HG03460 (cell line): ENCODE measurements at regions not wholly inside any gene's neighbourhood (a gene's known extent, or its start where the extent isn't known, plus 50 kb on each side); places are given as distances from the start of the nearest gene placed in this dataset.

Experiments
- ATAC-seq: cut with Tn5 transposase; IDR thresholded peaks from one replicate; pipeline ENCODE4 v1.9.1; 2021; ENCODE audit not compliant: unreplicated experiment

DNA sequence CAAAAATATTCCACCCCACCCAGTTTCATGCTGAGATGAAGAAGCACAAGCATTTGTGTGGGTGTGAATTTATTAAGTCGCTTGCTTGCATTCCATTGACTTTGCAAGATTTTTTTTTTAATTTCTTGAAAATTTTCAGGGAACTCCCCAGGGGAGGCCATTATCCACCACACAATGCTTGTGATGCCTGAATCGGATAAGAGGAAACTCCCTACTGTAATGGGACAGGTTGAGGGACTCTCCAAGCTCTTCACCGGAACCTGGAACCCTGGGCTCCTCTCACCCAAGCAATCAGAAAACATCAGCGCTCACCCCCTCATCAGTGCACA lies 153.6 kb upstream of the ZMIZ1 start:
- ATAC-seq, result no peak

DNA sequence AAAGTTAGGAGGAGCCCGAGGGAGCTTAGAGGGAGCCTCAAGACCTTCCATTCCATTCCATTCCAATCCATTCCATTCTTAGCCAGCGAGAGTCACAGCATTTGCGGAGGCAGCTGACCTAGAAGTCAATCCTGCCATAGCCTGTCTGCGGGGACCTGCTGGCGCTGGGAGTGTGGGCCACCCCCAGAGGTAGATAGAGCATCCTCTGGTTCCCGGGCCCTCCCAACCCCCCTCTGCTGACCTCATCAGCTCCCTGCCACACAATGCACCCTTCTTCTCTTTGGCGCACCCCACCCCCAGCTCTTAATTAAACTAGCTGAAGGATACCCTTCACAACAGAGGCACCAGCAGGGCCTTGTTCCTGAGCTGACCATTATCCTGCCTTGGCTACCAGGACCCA lies 152.5 kb upstream of the ZMIZ1 start:
- no peak for ATAC-seq

DNA sequence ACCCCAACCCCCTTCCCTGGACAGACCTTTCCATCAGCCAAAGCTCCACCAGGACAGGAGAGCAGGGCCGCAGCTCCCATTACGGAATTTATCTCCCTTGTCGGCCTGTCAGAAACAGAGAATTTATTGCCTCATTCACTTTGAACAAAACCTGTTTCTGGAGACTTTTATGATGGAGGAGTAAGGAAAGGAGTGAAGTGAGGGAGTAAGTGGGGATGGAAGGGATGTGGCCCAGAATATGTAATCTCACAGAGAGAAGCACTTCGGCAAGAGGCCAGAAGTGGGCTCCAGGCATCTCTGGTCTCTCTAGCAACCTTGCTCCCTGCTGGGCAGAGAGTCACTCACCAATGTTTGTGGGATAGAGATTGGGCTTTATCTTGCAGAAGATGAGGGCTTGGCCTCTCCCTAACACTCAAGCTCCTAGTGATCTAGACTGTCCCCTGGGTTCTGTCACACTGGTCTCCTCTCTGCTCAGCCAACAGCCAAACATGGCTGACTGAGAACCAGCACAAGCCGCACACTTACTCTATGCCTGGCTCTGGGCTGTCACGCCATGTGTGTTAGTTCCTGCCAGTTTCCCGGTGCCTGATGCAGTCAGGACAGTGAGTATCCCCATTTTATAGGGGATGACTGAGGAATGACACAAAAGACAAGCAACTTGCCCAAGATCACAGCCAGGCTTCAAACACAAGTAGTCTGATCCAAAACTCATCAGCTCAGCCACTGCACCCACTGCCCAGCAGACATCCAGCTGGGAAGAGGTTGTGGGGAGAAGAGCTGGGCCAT lies 149.4 kb upstream of the ZMIZ1 start:
- ATAC-seq, result no peak

DNA sequence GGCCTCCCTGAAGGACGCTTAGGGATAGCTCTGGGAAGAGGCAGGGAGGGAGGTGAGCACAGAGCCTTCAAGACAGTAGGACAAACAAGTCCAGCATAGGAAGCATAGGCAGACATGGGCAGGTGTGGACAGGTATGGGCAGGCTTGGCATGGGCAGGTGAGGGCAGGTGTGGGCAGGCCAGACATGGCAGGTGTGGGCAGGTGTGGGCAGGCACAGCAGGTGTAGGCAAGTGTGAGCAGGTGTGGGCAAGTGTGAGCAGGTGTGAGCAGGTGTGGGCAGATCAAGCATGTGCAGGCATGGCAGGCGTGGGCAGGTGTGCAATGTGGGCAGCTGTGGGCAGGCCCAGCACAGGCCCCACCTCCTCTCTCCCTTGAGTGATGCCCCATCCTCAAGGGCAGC lies 148.8 kb upstream of the ZMIZ1 start:
- no peak for ATAC-seq

DNA sequence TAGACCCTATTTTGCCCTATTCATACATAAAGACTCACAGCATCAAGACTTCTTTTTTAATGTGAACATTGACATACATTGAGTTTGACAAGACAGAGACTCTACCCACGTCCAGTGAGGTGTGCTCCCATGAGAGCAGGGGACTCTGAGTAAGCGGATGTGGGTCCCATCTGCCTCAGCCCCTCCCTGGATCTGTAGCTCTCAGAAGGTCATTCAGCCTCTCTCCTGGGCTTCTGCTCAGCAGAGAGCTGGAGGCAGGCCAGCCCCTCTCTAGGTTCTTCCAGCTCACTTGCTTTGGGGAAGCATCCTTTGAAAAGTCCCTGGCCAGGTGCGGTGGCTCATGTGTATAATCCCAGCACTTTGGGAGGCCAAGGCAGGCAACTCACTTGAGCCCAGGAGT lies 146.9 kb upstream of the ZMIZ1 start:
- ATAC-seq, result no peak

DNA sequence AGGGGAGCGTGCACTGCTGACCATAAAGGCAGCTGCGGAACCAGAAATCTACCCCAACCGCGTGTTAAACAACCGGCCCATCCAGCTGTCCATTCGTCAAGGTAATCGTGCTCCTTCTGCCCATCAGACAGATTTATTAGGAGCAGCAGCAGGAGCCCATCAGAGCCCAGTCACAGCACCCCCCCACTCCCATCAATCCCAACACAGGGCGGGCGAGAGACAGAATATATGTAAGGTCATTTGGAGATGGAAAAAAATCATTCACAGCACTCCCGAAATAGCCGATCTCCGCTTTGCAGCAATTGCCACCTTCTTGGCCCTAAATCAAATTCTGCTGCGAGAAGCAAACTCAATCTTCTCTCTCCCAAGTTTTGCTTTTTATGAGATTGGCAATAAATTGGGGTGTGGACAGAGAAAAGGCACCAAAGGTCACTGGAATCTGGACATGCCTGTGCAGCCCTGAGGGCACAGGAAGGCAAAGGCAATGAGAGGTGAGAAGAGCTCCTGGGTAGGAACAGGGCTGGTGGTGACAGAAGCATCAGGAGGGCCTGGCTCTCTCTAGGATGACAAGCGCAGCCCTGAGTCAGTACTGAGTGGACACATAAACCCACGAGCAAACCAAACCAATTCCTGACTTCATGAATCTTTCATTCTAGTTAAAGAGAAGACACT lies 145.0 kb upstream of the ZMIZ1 start:
- ATAC-seq, result no peak

DNA sequence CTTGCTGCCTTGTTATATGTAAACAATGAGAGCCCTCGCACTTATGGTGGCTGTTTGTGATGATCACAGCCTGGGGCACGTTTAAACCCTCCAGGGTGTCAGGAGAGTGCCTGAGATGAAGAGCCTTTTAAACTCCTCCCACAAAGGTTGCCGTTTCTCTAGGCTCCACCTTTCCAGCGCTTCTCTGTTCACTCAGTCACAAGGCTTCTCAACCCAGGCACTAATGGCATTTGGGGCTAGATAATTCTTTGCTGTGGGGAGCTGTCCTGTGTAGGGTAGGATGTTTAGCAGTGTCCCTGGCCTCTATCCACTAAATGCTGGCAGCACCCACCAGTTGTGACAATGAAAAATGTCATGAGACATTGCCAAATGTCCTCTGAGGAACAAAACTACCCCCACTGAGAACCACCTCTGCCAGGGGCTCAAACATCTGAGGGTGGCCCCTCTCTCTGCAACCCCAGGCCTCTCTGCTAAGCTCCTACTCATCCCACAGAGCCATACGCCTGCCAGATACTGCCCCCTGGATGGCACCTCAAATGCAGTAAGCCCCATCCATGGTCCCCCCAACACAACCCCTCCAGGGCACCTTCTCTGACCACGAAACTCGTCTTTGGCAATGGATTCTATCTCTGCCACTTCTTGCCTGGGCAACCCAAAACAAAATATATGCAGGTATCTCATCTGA lies 144.3 kb upstream of the ZMIZ1 start:
- no peak for ATAC-seq

DNA sequence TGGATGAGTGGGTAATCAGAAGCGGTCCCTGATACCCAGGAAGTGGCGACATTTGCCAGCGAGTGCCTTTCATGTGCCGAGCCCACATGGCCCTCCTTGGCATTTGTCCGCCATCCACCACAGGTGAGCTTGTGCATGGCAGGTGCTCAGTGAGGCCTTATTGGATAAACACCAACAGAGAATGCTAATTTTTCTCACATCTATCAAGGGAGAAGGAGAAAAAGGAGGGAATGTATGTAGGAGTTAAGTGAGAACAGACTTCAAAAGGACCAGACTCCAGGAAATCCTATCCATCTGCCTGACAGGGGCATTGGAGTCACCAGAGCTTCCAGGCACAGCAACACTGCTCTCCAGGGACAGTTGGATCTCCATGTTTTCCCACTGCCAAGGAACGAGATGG lies 143.5 kb upstream of the ZMIZ1 start:
- no peak for ATAC-seq

DNA sequence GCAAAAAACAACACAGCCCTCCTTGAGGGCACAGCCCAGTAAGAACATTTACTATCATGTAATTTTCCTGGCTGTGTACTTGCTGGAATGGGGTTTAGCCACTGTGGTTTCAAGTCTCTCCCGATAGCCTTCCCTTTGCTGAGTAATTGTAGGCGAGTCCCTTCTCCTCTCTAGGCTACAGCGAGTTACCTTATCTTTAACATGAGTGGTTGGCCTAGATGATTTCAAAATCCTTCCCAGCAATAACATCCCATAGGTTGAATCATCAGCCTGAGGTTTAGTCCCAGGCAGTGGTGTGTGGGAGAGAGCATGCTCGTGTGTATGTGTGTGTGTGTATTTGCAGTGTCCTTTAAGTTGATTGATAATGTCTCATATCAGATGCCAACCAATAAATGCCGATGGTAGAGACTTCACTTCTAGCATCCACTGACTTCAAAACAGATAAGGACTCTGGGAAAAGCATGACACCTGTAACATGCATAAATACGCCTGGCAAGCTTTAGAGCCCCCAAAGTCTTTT lies 142.9 kb upstream of the ZMIZ1 start:
- no peak for ATAC-seq

DNA sequence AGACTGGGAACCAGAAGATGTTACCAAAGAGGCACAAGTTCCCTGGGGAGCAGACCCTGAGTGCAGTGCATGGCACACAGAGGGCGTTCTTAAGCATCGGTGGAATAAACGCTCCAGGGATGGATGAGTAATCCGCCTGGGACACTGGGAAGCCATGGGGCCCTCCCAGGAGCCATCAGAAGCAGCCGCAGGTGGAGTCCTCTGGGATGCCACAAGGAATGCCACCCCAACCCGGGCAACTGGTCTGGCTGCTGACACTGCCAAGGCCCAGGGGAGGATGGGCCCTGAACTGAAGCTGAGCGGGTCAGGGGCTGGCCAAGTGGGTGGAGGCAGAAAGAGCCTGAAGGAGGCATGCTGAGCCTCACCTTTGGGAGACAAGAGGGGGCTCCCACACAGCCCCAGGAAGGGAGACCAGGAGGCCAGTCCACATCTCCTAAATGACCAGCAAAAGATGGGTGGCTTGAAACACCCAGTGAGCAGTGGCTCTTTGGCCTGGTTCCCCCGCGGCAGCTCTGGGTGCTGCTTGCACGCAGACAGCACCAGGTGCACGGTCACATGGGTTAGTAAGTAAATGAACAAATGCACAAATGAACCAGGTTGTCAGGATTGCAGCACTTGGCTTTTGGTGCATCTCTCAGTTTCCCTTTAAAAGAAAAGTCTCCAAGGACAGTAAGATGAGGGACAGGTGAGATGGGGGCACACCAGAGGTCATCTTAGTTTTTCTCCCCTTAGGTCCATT lies 141.3 kb upstream of the ZMIZ1 start:
- ATAC-seq, result no peak

DNA sequence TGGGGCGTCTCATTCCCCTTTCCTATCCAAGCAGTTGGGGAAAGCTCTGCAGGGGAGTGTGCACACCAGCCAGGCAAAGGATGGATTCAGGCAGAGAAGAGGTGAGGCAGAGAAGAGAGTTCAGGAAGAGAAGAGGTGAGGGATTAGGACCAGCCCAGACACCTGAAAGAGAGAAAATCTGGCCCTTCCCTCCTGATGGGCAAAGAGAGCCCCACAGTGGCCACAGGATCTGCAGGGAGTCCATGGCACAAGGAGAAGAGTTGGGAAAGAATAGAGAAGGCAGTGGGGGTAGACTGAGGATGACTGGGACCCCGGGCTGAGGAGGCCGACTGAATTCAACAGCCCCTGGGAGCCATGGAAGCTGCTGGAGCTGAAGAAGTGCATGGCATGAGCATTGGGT lies 140.4 kb upstream of the ZMIZ1 start:
- no peak for ATAC-seq

DNA sequence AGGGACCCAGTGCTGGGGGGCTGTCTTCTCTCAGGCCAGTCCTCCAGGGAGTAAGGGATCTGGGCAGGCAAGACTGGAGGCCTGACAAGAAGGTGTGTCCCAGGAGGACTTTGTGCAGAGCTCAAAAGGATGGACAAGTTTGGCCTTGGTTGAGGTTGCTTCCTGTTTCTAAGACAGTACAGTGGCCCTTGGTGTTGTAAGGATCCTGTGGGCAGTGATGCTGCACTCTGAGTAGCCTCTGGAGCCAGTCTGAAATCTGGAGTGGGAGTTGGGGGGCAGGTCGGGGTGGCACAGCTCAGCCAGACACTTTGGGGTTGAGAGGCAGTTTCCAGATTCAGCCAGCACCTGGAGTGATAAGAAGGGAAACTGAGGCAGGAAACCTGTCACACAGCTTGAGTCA lies 139.2 kb upstream of the ZMIZ1 start:
- ATAC-seq, result no peak

DNA sequence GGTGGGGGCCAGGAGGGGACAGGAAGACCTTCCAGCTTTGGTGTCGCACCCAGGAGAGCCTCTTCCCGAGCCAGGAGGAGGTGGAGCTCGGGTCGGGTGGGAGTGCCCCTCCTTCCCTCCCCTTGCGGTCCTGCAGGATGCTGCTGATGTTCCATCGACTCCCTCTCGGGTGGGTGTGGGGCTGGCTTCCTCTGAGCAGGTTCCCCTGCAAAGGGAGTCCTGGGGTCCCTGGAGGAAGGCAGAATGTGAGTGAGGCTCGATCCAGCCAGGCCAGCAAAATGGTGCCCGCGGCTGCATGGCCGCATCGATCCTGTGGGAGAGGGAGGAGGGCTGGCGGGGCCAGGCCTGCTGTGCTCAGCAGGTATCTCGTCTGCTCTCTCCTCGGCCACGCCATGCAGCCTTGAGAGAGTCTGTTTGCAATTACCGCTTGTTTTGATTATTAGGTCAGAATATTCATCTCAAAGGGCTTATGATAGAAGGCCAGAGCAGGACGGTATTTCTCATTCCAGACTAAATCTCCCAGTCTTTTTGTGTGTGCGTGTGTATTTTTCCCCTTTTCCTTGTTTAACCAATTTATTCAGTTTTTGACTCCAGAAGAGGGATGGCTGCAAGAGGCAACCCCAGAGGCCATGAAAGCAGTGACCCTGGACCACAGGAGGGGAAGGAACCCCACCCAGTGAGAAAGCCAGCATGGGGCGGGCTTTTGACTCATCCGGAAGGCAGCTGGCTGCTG lies 137.3 kb upstream of the ZMIZ1 start:
- no peak for ATAC-seq

DNA sequence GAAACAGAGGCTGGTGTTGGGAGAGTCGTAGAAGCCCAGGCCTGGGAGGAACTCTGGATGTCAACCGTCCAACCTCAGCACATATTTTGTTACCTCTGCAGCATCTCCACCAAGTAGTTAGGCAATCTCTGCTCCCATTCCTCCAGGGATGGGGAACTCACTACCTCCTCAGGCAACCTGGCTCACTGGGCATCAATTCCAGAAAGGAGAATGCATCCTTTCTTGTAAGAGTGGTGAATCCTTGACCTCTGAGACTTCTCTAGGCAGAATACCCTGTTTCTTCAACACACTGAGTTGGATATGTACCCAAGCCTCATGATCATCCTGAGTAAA lies 136.7 kb upstream of the ZMIZ1 start:
- no peak for ATAC-seq

DNA sequence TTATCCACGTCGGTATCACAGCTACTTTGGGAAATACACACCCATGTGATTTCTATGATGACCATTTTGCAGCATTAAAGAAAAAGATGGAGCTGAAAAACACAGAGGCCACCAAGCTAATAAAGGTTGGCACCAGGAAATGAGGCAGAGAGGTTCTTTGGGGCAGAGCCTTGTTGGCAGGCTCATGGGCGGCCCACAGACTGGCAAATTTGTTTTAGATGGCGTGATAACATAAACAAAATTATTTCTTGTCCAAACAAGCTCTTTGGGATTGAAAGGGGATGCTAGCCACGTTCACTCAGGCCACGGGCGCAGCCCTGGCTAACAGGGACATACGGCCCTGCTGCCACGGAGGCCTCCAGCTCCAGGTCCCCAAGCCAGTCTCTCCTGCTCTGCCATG lies 135.9 kb upstream of the ZMIZ1 start:
- no peak for ATAC-seq

DNA sequence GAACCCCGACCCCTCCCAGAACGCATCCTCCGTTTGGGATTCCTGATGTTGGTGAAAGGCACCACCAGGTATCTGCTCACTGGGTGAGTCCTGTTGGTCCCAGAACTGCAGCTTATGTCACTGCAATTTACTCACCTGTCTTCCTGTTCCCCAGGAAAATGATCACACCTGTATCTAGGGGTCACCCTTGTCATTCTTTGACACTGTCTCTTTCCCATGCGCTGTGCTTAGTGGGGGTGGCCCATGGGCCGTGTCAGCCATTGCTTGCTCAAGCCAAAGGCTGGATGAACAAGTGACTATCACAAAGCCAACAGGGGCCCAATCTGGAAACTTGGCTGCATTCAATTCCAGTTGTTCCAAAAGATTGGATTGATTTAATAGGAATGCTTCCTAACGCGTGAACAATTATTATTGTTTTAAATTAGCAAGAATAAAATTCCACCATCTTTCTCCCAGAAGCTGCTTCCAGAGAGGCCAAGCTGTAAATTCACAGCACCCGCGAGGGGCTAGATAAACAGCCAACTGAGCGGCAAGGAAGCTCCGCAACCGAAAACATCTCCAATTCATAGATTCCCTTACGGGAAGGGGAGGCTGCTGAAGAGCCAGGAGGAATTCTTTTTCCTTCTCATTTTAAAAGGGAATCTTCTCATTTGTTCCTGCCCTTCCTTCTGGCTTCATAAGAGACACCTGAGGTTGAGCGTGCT lies 134.8 kb upstream of the ZMIZ1 start:
- no peak for ATAC-seq

DNA sequence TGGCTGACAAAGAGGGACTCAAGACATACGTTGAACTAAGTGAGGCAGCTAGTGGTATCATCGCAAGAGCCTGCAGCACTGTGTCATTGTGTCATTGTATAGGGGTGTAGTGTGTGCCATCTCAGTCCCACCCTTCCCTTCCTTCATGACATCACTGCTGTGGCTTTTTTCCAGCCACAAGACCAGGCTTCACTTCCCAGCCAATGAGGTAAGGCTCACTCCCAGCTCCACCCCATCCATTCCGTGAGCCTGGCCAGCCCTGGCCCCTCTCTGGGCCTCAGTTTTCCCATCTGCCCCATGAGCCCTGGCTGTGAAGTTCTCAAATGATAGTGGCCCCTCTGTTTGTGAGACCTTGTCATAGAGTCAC lies 134.3 kb upstream of the ZMIZ1 start:
- ATAC-seq, result no peak

DNA sequence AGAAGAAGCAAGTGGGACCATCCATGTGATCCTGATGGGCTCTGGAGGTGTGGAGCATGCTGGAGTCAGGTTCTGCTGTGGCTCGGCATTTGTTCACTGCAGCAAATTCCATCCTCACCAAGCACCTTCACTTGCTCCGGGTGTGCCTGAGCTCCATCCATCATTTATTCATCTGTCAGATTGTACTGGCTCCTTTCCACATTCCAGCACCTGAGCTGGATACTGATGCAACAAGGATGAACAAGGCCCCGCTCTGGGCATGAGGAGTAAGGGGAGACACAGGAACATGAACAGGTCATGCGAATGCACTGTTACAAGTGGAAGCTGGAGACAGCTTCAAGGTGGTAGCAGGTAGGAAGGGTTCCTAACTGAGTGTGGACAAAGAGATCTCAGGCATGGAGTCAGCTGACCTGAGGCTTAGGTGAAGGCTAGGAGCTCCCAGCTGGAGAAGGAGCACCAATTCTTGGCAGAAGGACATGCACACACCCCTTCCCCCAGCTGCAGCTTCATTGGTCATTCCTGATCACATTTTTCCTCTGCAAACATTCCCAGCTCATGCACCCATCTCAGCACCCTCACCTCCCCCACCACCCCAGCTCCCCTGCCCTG lies 133.7 kb upstream of the ZMIZ1 start:
- ATAC-seq, result no peak

DNA sequence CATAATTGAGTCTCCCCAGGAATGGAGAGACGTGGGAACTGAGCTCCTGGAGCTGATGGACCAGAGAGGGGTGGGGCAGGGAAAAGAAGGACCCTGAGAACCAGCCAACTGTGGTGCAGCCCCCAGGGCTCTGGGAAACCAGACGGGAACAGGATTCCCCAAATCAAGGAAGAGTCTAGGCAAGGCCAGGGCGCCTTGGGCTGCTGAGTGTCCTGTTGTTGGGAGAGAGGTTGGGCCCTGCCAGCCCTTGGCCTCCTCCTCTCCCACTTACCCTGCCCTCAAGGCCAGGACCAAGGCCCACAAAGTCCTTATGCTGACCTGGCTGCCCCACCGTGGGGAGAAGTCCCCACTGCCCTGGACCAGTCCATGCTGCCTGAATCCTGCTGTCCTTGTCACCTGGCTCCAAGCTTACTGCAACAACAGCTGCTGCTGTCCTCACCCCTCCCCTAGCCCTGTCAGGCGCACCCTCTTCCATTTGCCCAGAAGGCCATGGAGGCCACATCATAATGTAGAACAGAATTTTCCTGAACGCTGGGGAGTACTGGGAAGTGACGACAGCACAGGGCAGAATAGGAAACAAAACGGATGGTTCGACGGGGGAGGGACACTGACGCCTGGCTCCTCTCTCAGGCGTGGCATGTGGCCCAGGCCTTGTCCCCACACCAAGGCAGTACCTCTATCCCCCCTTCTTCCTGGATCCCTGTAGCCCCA lies 132.9 kb upstream of the ZMIZ1 start:
- no peak for ATAC-seq
